Body of pancreas (tissue), 4 donors: ENCODE measurements at regions not wholly inside any gene's neighbourhood (a gene's known extent, or its start where the extent isn't known, plus 50 kb on each side); places are given as distances from the start of the nearest gene placed in this dataset.

Source experiments
- ATAC-seq: fragments of 150-250 bp; one replicate; pipeline ENCODE4 v1.9.1; 2016
- DNase-seq, 4 donors: peaks; one replicate each; pipeline ENCODE4 v3.0.0-alpha.2; 2019
- H3K27ac ChIP-seq, 4 donors: fragments of 200-600 bp; sonication (generic); 1 replicate in 3 of 4; 2 replicates in 1 of 4; pipeline versions ENCODE4 v1.5.1 to v1.6.1; 2016 to 2019; ENCODE audit warnings: mild to moderate bottlenecking in 1 of 4, mixed read lengths in 1 of 4, moderate library complexity in 1 of 4
- H3K27me3 ChIP-seq, 2 donors: fragments of 200-600 bp; sonication (generic); one replicate each; pipeline ENCODE4 v1.6.0; 2016; ENCODE audit warnings: mild to moderate bottlenecking in 1 of 2
- H3K36me3 ChIP-seq, 2 donors: fragments of 200-600 bp; sonication (generic); replicated peaks in 1 of 2; 2 replicates each; pipeline ENCODE4 v1.5.1; 2016; ENCODE audit warnings: low read depth in 2 of 2; ENCODE audit not compliant: insufficient read depth in 1 of 2
- H3K4me1 ChIP-seq: fragments of 200-600 bp; sonication (generic); one replicate; pipeline ENCODE4 v1.6.0; 2016
- H3K4me3 ChIP-seq, 2 donors: fragments of 200-600 bp; sonication (generic); 1 replicate in 1 of 2; 2 replicates in 1 of 2; pipeline ENCODE4 v1.5.1; 2016 to 2019
- H3K9me3 ChIP-seq, 3 donors: fragments of 200-600 bp; sonication (generic); 1 replicate in 2 of 3; 2 replicates in 1 of 3; pipeline ENCODE4 v1.5.1; 2016
- CTCF ChIP-seq, 7 experiments: fragments of 450-650 bp in 4 of 7; fragments of 200-600 bp in 3 of 7; sonication (generic) in 3 of 7; IDR thresholded peaks; one replicate each; pipeline ENCODE4 v1.5.1; 2016 to 2019; ENCODE audit warnings: antibody characterized with exemption in 7 of 7
- POLR2A ChIP-seq, 3 donors: fragments of 450-650 bp; IDR thresholded peaks; one replicate each; pipeline ENCODE4 v1.6.1; 2016; ENCODE audit warnings: antibody characterized with exemption in 3 of 3, mild to moderate bottlenecking in 2 of 3
- WGBS, 2 donors: methylation state at CpG; one replicate each; pipeline ENCODE4 v1.1.5; 2017; 5-methylcytosine and 5-hydroxymethylcytosine counted together
- intact Hi-C: fragments of 100-400 bp; cut with DNase I; formaldehyde crosslinking; loops from one replicate; pipeline ENCODE4 v1.15.1; 2023

GRCh38 chr6:48678390-48678789, 567.4 kb upstream of the PTCHD4 start:
- 41 to 68% methylated on average over 1 of the region's 1 CpG for WGBS, 2 donors
- H3K27ac ChIP-seq, result no peak overlapping the region
- no peaks in the 10 kb centered on the region for H3K9me3 ChIP-seq
- no peak for ATAC-seq
- no peaks in the 10 kb centered on the region for H3K36me3 ChIP-seq
- no peak for DNase-seq
- no peak overlapping the region for H3K4me3 ChIP-seq
- no peaks in the 10 kb centered on the region for H3K4me1 ChIP-seq
- no peak for TF ChIP-seq POLR2A (IDR thresholded peaks at IDR 0.05)
- TF ChIP-seq CTCF (IDR thresholded peaks at IDR 0.05), result no peak
- no peaks in the 10 kb centered on the region for H3K27me3 ChIP-seq
- intact Hi-C loops, result no loop called here

GRCh38 chr6:48671505-48671904, 560.5 kb upstream of the PTCHD4 start:
- H3K9me3 ChIP-seq, result no peaks in the 10 kb centered on the region
- no peaks in the 10 kb centered on the region for H3K4me1 ChIP-seq
- intact Hi-C loops, result no loop called here

GRCh38 chr6:48670546-48670945, 559.5 kb upstream of the PTCHD4 start:
- WGBS, 2 donors, result 65 to 68% methylated on average over 2 of the region's 2 CpGs
- Histone ChIP-seq H3K9me3 (no peaks in the 10 kb centered on the region), H3K27me3 (no peaks in the 10 kb centered on the region), H3K36me3 (no peaks in the 10 kb centered on the region), H3K4me1 (no peaks in the 10 kb centered on the region), H3K27ac (no peak overlapping the region), H3K4me3 (no peak overlapping the region)
- TF ChIP-seq POLR2A (IDR thresholded peaks at IDR 0.05) (no peak), CTCF (IDR thresholded peaks at IDR 0.05) (no peak)
- intact Hi-C loops, result no loop called here
- DNase-seq (no peak), ATAC-seq (no peak)

More at GRCh38 chr6:48671505-48671904, 560.5 kb upstream of the PTCHD4 start:
- ATAC-seq (no peak), DNase-seq (no peak)
- no peaks in the 10 kb centered on the region for H3K27me3 ChIP-seq
- H3K27ac ChIP-seq, result no peak overlapping the region
- 22 to 26% methylated on average over 1 of the region's 1 CpG for WGBS, 2 donors
- H3K4me3 ChIP-seq, result no peak overlapping the region
- TF ChIP-seq POLR2A (IDR thresholded peaks at IDR 0.05) (no peak), CTCF (IDR thresholded peaks at IDR 0.05) (no peak)
- no peaks in the 10 kb centered on the region for H3K36me3 ChIP-seq

GRCh38 chr6:48667797-48668196, 556.8 kb upstream of the PTCHD4 start:
- intact Hi-C loops, result no loop called here
- no peaks in the 10 kb centered on the region for H3K4me1 ChIP-seq

More at GRCh38 chr6:48667797-48668196, 556.8 kb upstream of the PTCHD4 start:
- WGBS, 2 donors, result 25 to 34% methylated on average over 2 of the region's 2 CpGs
- DNase-seq, result no peak
- Histone ChIP-seq H3K9me3 (no peaks in the 10 kb centered on the region), H3K4me3 (no peak overlapping the region), H3K27me3 (no peaks in the 10 kb centered on the region), H3K36me3 (no peaks in the 10 kb centered on the region), H3K27ac (no peak overlapping the region)
- no peak for ATAC-seq
- TF ChIP-seq POLR2A (IDR thresholded peaks at IDR 0.05), result no peak
- TF ChIP-seq CTCF (IDR thresholded peaks at IDR 0.05), result no peak
